AG04449 (cell line): ENCODE measurements at regions not wholly inside any gene's neighbourhood (a gene's known extent, or its start where the extent isn't known, plus 50 kb on each side); places are given as distances from the start of the nearest gene placed in this dataset.

Experiments used
- CTCF ChIA-PET: fragments of 350-600 bp; formaldehyde crosslinking; extraction: SDS; loops from one replicate; lab custom pipeline; 2021; ENCODE audit warnings: antibody characterized with exemption; lab: Yijun Ruan, JAX
- POLR2A ChIA-PET: fragments of 400-600, 350-600 bp; formaldehyde crosslinking; extraction: SDS; loops from one replicate; lab custom pipeline; 2020; ENCODE audit warnings: antibody characterized with exemption, inconsistent platforms; lab: Yijun Ruan, JAX
- DNase-seq: peaks from one replicate; pipeline ENCODE4 v3.0.0-alpha.2; 2010; ENCODE audit warnings: low read depth, low spot score
- H3K4me3 ChIP-seq: 2 replicates; pipeline ENCODE4 v1.5.1; 2011; ENCODE audit warnings: low read depth, mild to moderate bottlenecking, control low read depth, low read length
- TF ChIP-seq, protein P1 (sequence below): IDR thresholded peaks from one replicate; pipeline ENCODE4 v1.5.1; 2011; ENCODE audit warnings: mild to moderate bottlenecking, moderate library complexity, low read length, control low read depth, inconsistent platforms; ENCODE audit not compliant: insufficient read depth; ENCODE audit errors: missing control alignments

GRCh38 chr22:48827268-48827846, 1000.3 kb downstream of the BRD1 start:
- TF ChIP-seq, protein P1, sequence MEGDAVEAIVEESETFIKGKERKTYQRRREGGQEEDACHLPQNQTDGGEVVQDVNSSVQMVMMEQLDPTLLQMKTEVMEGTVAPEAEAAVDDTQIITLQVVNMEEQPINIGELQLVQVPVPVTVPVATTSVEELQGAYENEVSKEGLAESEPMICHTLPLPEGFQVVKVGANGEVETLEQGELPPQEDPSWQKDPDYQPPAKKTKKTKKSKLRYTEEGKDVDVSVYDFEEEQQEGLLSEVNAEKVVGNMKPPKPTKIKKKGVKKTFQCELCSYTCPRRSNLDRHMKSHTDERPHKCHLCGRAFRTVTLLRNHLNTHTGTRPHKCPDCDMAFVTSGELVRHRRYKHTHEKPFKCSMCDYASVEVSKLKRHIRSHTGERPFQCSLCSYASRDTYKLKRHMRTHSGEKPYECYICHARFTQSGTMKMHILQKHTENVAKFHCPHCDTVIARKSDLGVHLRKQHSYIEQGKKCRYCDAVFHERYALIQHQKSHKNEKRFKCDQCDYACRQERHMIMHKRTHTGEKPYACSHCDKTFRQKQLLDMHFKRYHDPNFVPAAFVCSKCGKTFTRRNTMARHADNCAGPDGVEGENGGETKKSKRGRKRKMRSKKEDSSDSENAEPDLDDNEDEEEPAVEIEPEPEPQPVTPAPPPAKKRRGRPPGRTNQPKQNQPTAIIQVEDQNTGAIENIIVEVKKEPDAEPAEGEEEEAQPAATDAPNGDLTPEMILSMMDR = no peak
- no peak for DNase-seq
- ChIA-PET CTCF (no interaction called here), POLR2A (no interaction called here)
- no peak overlapping the region for H3K4me3 ChIP-seq

GRCh38 chr22:48826546-48826945, 1001.1 kb downstream of the BRD1 start:
- ChIA-PET POLR2A (no interaction called here), CTCF (no interaction called here)
- DNase-seq = no peak
- TF ChIP-seq, protein P1 = no peak
- H3K4me3 ChIP-seq = no peak overlapping the region

DNA sequence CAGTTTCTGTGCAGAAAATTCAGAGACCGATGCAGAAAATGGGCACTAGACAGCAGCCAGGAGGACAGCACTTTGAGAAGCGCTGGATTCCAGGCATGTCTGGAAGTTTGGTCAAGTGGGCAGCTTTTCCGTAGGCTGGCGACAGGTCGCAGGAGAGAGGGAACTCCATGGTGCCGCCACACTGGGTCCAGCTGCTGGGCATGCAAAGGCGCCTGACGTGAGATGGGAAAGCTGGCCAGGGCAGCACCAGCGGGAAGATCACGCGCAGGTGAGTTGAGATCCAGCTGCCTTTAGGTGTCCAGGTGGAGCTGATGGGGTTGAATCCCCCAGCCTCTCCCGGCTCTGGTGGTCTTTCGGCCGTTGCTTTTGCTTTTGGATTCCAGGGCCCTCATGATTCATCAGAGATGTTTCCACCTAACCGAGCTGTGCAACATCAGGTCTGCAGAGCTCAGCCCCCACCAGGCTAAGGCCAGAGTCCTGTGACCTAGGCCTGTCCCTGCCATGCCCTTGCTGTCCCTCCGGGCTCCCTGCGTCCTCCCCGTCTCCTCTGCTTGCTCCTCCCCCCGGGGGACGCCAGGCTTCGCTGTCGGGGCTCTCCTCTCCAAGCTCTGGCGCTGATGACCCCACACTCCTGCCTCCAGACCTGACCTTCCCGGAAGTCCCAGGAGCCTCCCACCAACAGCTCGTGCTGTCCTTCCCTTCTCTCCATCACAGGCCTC, 1001.7 kb downstream of the BRD1 start:
- no peak for DNase-seq
- POLR2A ChIA-PET = no interaction called here
- no peak overlapping the region for H3K4me3 ChIP-seq

GRCh38 chr22:48824712-48825651, 1002.7 kb downstream of the BRD1 start:
- POLR2A ChIA-PET = no interaction called here
- no peak overlapping the region for H3K4me3 ChIP-seq
- CTCF ChIA-PET = no interaction called here
- TF ChIP-seq, protein P1 = no peak
- no peak for DNase-seq

More for the DNA sequence above, 1001.7 kb downstream of the BRD1 start:
- TF ChIP-seq, protein P1 = no peak
- CTCF ChIA-PET = no interaction called here

DNA sequence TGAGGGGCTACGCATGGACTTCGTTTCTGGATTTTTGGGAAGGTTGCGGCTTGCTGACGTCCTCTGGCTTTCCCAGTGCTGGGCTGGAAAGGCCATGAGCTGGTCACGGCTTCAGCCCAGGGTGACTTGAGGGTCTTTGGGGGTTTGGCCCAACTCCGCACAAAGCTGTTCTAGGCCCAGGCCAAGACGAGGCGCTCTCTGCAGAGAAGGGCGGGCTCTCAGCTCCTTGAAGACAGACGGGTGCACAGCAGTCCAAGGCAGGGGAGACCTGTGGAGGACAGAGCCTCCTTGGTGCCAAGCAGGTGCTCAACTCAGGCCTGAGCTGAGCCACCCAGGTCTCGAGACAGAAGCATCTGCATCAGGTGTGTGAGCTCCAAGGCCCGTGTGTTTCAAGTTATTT, 1003.7 kb downstream of the BRD1 start:
- CTCF ChIA-PET = no interaction called here

More for the DNA sequence above, 1003.7 kb downstream of the BRD1 start:
- TF ChIP-seq, protein P1 = no peak
- H3K4me3 ChIP-seq = no peak overlapping the region
- no peak for DNase-seq
- POLR2A ChIA-PET = no interaction called here
